Caki2 (cell line): ENCODE measurements at regions not wholly inside any gene's neighbourhood (a gene's known extent, or its start where the extent isn't known, plus 50 kb on each side); places are given as distances from the start of the nearest gene placed in this dataset.
"Not testable (repeated sequence)": the region's sequence is repeated elsewhere in the genome, so short reads cannot be mapped to it uniquely, and the experiment has no call there.

Experiments
- DNase-seq: peaks from one replicate; pipeline ENCODE4 v3.0.0-alpha.2; 2015; ENCODE audit warnings: low read depth
- in situ Hi-C: cut with HindIII; loops from 2 replicates; pipeline ENCODE4 v1.10.0; 2016; ENCODE audit warnings: low sequenced_read_pairs, low pct_unique_long_range_greater_than_20kb, mixed read lengths

- in situ Hi-C loops: no loop called here
- no peak for DNase-seq
Measured at GRCh38 chr5:13211064-13211463, 733.4 kb downstream of the DNAH5 start.

GRCh38 chr5:13207112-13207511 is 737.4 kb downstream of the DNAH5 start:
- in situ Hi-C loops: no loop called here
- no peak for DNase-seq

- in situ Hi-C loops: no loop called here
- no peak for DNase-seq
Measured at GRCh38 chr5:13201022-13201421, 743.5 kb downstream of the DNAH5 start.

- in situ Hi-C loops, DNase-seq: not testable (repeated sequence)
Measured at GRCh38 chr5:13198226-13198625, 746.3 kb downstream of the DNAH5 start.

- DNase-seq: no peak
Measured at GRCh38 chr5:13189532-13189931, 755.0 kb downstream of the DNAH5 start.

GRCh38 chr5:13188371-13188770 is 756.1 kb downstream of the DNAH5 start:
- in situ Hi-C loops: no loop called here
- DNase-seq: no peak

More at GRCh38 chr5:13189532-13189931, 755.0 kb downstream of the DNAH5 start:
- in situ Hi-C loops: no loop called here

- DNase-seq: no peak
- in situ Hi-C loops: no loop called here
Measured at GRCh38 chr5:13187186-13187585, 757.3 kb downstream of the DNAH5 start.

- no peak for DNase-seq
- in situ Hi-C loops: no loop called here
Measured at GRCh38 chr5:13186177-13186576, 758.3 kb downstream of the DNAH5 start.

GRCh38 chr5:13179407-13180087 is 764.9 kb downstream of the DNAH5 start:
- in situ Hi-C loops: no loop called here
- no peak for DNase-seq

GRCh38 chr5:13143630-13144029 is 800.9 kb downstream of the DNAH5 start:
- no peak for DNase-seq
- in situ Hi-C loops: no loop called here

- in situ Hi-C loops: no loop called here
- DNase-seq: no peak
Measured at GRCh38 chr5:13143214-13143613, 801.3 kb downstream of the DNAH5 start.

- in situ Hi-C loops: no loop called here
Measured at GRCh38 chr5:13133951-13134350, 810.5 kb downstream of the DNAH5 start.

GRCh38 chr5:13115476-13115875 is 829.0 kb downstream of the DNAH5 start:
- no peak for DNase-seq
- in situ Hi-C loops: no loop called here

More at GRCh38 chr5:13133951-13134350, 810.5 kb downstream of the DNAH5 start:
- no peak for DNase-seq

- in situ Hi-C loops: no loop called here
- no peak for DNase-seq
Measured at GRCh38 chr5:13108265-13108664, 836.2 kb downstream of the DNAH5 start.

GRCh38 chr5:13107537-13107936 is 837.0 kb downstream of the DNAH5 start:
- in situ Hi-C loops: no loop called here
- no peak for DNase-seq

- DNase-seq: no peak
- in situ Hi-C loops: no loop called here
Measured at GRCh38 chr5:13081116-13081515, 863.4 kb downstream of the DNAH5 start.

GRCh38 chr5:13072936-13073335 is 871.6 kb downstream of the DNAH5 start:
- in situ Hi-C loops, DNase-seq: not testable (repeated sequence)

GRCh38 chr5:13063088-13063487 is 881.4 kb downstream of the DNAH5 start:
- no peak for DNase-seq
- in situ Hi-C loops: no loop called here

GRCh38 chr5:13045897-13046551 is 898.5 kb downstream of the DNAH5 start:
- in situ Hi-C loops: no loop called here
- no peak for DNase-seq

- in situ Hi-C loops: no loop called here
- no peak for DNase-seq
Measured at GRCh38 chr5:13034061-13034460, 910.4 kb downstream of the DNAH5 start.
